Endothelial cell of umbilical vein (primary cell): ENCODE measurements at regions not wholly inside any gene's neighbourhood (a gene's known extent, or its start where the extent isn't known, plus 50 kb on each side); places are given as distances from the start of the nearest gene placed in this dataset.

ENCODE experiments used
- CTCF ChIP-seq, 2 donors: IDR thresholded peaks; 1 replicate in 1 of 2; 2 replicates in 1 of 2; pipeline ENCODE4 v1.5.1; 2011; ENCODE audit warnings: low read length in 2 of 2, mild to moderate bottlenecking in 2 of 2, moderate library complexity in 2 of 2, control low read depth in 1 of 2, inconsistent platforms in 1 of 2, low read depth in 1 of 2; ENCODE audit not compliant: insufficient read depth in 1 of 2; ENCODE audit errors: extremely low read depth in 1 of 2
- EZH2 ChIP-seq: IDR thresholded peaks from 2 replicates; pipeline ENCODE4 v1.6.1; 2012; ENCODE audit warnings: borderline replicate concordance, low read depth, mild to moderate bottlenecking, moderate library complexity, low read length, inconsistent platforms; ENCODE audit not compliant: severe bottlenecking
- FOS ChIP-seq: IDR thresholded peaks from 2 replicates; pipeline ENCODE4 v1.6.1; 2011; ENCODE audit warnings: mild to moderate bottlenecking, low read length, moderate library complexity, borderline replicate concordance; ENCODE audit not compliant: insufficient read depth
- GATA2 ChIP-seq: IDR thresholded peaks from 2 replicates; pipeline ENCODE4 v1.7.0; 2011; ENCODE audit warnings: low read depth, mild to moderate bottlenecking, moderate library complexity, mixed read lengths, low read length; ENCODE audit not compliant: insufficient read length, insufficient read depth
- JUN ChIP-seq: IDR thresholded peaks from 2 replicates; pipeline ENCODE4 v1.6.1; 2011; ENCODE audit warnings: borderline replicate concordance, low read depth; ENCODE audit not compliant: insufficient read length, insufficient read depth
- MAX ChIP-seq: IDR thresholded peaks from 2 replicates; pipeline ENCODE4 v1.6.1; 2011; ENCODE audit not compliant: insufficient read depth, insufficient read length
- MYC ChIP-seq: IDR thresholded peaks from one replicate; pipeline ENCODE4 v1.6.1; 2011; ENCODE audit warnings: mild to moderate bottlenecking, low read depth, low read length
- POLR2A ChIP-seq: IDR thresholded peaks from 2 replicates; pipeline ENCODE4 v1.6.1; 2012; ENCODE audit warnings: low read depth, mild to moderate bottlenecking, control low read depth, low read length
- POLR2AphosphoS5 ChIP-seq: IDR thresholded peaks from 2 replicates; pipeline ENCODE4 v1.6.1; 2012; ENCODE audit warnings: low read depth, mild to moderate bottlenecking, control low read depth, low read length, moderate library complexity; ENCODE audit not compliant: insufficient read depth

- no peak for TF ChIP-seq CTCF (IDR thresholded peaks at IDR 0.05; ENCODE audit: extremely low read depth in 1 of 2, insufficient read depth in 1 of 2, low read depth in 1 of 2, low read length in 2 of 2)
- TF ChIP-seq EZH2 = no peak
- no peak for TF ChIP-seq POLR2A
- TF ChIP-seq MAX = no peak
- TF ChIP-seq GATA2 = no peak
- TF ChIP-seq MYC = no peak
- no peak for TF ChIP-seq POLR2AphosphoS5
- TF ChIP-seq JUN = no peak
- TF ChIP-seq FOS = no peak
These were observed 1086.7 kb downstream of the EFNB2 start for GRCh38 chr13:105448811-105449210.
